ENCODE measurements at regions not wholly inside any gene's neighbourhood (a gene's known extent, or its start where the extent isn't known, plus 50 kb on each side); places are given as distances from the start of the nearest gene placed in this dataset.

DNA sequence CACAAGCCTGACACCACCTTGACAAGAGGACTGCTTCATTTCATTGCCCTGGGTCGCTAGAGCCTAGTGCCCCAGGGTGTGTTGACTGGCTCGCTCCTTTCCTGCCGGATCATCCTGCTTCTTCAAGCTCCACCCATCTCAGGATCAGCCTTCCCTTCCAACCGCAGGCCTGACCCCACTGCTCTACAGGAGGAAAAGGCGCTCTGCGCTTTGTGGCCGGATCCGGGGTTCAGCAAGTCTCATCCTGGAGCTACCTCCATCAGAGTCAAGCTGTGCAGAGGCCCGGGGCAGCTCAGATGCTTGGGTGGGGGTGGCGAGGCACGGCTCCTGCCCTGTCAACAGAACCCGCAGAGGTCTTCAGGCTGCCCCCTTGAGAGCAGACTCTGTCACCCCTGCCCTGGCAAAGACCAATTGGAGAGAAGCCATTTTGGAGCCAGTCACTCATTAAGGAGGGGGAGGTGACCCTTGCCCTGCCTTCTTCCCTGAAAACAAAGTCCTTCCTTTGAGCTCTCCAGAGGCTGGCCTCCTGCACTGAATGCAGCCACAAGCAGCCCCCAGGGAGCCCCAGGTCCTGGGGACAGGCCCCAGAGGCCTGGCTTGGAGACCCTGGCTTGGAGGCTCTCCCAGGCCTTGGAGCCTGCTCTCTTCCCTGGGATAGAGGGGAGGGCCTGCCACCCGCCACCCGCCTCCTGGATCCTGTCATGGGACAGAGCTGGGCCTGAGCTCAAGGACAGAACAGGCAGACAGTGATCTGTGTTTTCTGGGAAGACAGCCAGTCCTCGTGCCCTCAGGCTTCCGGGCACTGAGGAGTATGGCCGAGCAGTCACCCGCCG, 80.3 kb downstream of the CPN2 start:
- no peak for TF ChIP-seq POLR2A (IDR thresholded peaks at IDR 0.05)
- TF ChIP-seq, protein P1, sequence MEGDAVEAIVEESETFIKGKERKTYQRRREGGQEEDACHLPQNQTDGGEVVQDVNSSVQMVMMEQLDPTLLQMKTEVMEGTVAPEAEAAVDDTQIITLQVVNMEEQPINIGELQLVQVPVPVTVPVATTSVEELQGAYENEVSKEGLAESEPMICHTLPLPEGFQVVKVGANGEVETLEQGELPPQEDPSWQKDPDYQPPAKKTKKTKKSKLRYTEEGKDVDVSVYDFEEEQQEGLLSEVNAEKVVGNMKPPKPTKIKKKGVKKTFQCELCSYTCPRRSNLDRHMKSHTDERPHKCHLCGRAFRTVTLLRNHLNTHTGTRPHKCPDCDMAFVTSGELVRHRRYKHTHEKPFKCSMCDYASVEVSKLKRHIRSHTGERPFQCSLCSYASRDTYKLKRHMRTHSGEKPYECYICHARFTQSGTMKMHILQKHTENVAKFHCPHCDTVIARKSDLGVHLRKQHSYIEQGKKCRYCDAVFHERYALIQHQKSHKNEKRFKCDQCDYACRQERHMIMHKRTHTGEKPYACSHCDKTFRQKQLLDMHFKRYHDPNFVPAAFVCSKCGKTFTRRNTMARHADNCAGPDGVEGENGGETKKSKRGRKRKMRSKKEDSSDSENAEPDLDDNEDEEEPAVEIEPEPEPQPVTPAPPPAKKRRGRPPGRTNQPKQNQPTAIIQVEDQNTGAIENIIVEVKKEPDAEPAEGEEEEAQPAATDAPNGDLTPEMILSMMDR (IDR thresholded peaks at IDR 0.05): no peak
